Fibroblast of lung (primary cell): ENCODE measurements at regions not wholly inside any gene's neighbourhood (a gene's known extent, or its start where the extent isn't known, plus 50 kb on each side); places are given as distances from the start of the nearest gene placed in this dataset.

ENCODE experiments used
- DNase-seq, 2 donors: peaks; one replicate each; pipeline versions ENCODE4 v3.0.0 to v3.0.0-alpha.2; 2010; ENCODE audit warnings: low read depth in 2 of 2
- H2AFZ ChIP-seq: 2 replicates; pipeline ENCODE4 v1.5.1; 2012; ENCODE audit warnings: low read length, control low read depth, inconsistent platforms
- H3K27ac ChIP-seq: 2 replicates; pipeline ENCODE4 v1.5.1; 2011; ENCODE audit warnings: low read length, control low read depth; ENCODE audit not compliant: insufficient read depth
- H3K27me3 ChIP-seq: 2 replicates; pipeline ENCODE4 v1.5.1; 2011; ENCODE audit warnings: mild to moderate bottlenecking, low read length; ENCODE audit not compliant: control insufficient read depth, insufficient read depth
- H3K36me3 ChIP-seq: 2 replicates; pipeline ENCODE4 v1.5.1; 2011; ENCODE audit warnings: low read length; ENCODE audit not compliant: control insufficient read depth, insufficient read depth
- H3K4me1 ChIP-seq: 2 replicates; pipeline ENCODE4 v1.5.1; 2011; ENCODE audit warnings: low read length; ENCODE audit not compliant: control insufficient read depth, insufficient read depth; ENCODE audit errors: extremely low read depth
- H3K4me2 ChIP-seq: 2 replicates; pipeline ENCODE4 v1.5.1; 2011; ENCODE audit warnings: low read length, control low read depth; ENCODE audit not compliant: insufficient read depth; ENCODE audit errors: extremely low read depth
- H3K4me3 ChIP-seq, 4 experiments: fragments of 200-600 bp in 1 of 4; sonication (generic) in 1 of 4; replicated peaks in 1 of 4; 2 replicates each; pipeline ENCODE4 v1.5.1; 2011 to 2016; ENCODE audit warnings: low read length in 4 of 4, low read depth in 3 of 4, mild to moderate bottlenecking in 3 of 4, control low read depth in 2 of 4, inconsistent platforms in 1 of 4, mixed read lengths in 1 of 4; ENCODE audit not compliant: insufficient read depth in 1 of 4; ENCODE audit errors: control extremely low read depth in 1 of 4
- H3K79me2 ChIP-seq: 2 replicates; pipeline ENCODE4 v1.5.1; 2012; ENCODE audit warnings: mild to moderate bottlenecking, low read length, inconsistent platforms; ENCODE audit not compliant: control insufficient read depth, insufficient read depth
- H3K9ac ChIP-seq: 2 replicates; pipeline ENCODE4 v1.5.1; 2011; ENCODE audit warnings: mild to moderate bottlenecking, low read length, control low read depth; ENCODE audit not compliant: insufficient read depth
- H3K9me3 ChIP-seq: 2 replicates; pipeline ENCODE4 v1.5.1; 2012; ENCODE audit warnings: low read depth, low read length; ENCODE audit not compliant: control insufficient read depth, insufficient read depth
- H4K20me1 ChIP-seq: 2 replicates; pipeline ENCODE4 v1.5.1; 2011; ENCODE audit warnings: low read length; ENCODE audit not compliant: control insufficient read depth, insufficient read depth; ENCODE audit errors: extremely low read depth
- EZH2 ChIP-seq: IDR thresholded peaks from 2 replicates; pipeline ENCODE4 v1.5.1; 2012; ENCODE audit warnings: low read length, control low read depth, mild to moderate bottlenecking; ENCODE audit errors: missing control alignments
- TF ChIP-seq, protein P1 (sequence below), 2 donors: IDR thresholded peaks in 1 of 2; conservative IDR thresholded peaks in 1 of 2; 1 replicate in 1 of 2; 2 replicates in 1 of 2; pipeline ENCODE4 v1.5.1; 2011 to 2012; ENCODE audit warnings: low read length in 2 of 2, control low read depth in 1 of 2, inconsistent platforms in 1 of 2, low read depth in 1 of 2, mild to moderate bottlenecking in 1 of 2

DNA sequence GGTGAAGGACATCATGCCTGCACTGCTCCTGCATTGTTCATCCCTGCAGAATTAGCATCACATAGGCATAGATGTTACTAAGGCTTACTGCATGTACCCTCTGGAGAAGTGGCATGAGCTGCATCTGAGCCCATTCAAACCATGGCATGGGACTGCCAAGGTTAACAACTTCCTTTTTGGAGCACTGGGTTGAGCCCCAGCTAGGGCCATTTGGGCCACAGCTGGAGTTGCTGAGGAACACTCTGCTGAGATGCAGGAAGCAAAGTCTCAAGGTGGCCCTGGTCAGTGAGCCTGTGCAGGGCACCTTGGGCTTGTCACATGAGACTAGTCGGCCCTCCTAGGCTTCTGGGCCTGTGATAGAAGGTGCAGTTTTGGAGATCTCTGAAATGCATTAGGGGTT is 511.2 kb downstream of the C12orf50 start:
- DNase-seq = no peak
- H3K4me2 ChIP-seq = no peak overlapping the region
- H4K20me1 ChIP-seq = no peaks in the 10 kb centered on the region
- H3K79me2 ChIP-seq = no peaks in the 10 kb centered on the region
- no peak for TF ChIP-seq EZH2
- TF ChIP-seq, protein P1, sequence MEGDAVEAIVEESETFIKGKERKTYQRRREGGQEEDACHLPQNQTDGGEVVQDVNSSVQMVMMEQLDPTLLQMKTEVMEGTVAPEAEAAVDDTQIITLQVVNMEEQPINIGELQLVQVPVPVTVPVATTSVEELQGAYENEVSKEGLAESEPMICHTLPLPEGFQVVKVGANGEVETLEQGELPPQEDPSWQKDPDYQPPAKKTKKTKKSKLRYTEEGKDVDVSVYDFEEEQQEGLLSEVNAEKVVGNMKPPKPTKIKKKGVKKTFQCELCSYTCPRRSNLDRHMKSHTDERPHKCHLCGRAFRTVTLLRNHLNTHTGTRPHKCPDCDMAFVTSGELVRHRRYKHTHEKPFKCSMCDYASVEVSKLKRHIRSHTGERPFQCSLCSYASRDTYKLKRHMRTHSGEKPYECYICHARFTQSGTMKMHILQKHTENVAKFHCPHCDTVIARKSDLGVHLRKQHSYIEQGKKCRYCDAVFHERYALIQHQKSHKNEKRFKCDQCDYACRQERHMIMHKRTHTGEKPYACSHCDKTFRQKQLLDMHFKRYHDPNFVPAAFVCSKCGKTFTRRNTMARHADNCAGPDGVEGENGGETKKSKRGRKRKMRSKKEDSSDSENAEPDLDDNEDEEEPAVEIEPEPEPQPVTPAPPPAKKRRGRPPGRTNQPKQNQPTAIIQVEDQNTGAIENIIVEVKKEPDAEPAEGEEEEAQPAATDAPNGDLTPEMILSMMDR (conservative IDR thresholded peaks at IDR 0.05 in 1 of 2, IDR thresholded peaks at IDR 0.05 in 1 of 2; ENCODE audit: low read depth in 1 of 2, low read length in 2 of 2) = no peak
- H2AFZ ChIP-seq = no peak overlapping the region
- no peaks in the 10 kb centered on the region for H3K4me1 ChIP-seq
- H3K9ac ChIP-seq = no peak overlapping the region
- H3K9me3 ChIP-seq = no peaks in the 10 kb centered on the region
- no peaks in the 10 kb centered on the region for H3K27me3 ChIP-seq
- H3K4me3 ChIP-seq = no peak overlapping the region
- H3K27ac ChIP-seq = no peak overlapping the region
- H3K36me3 ChIP-seq = no peaks in the 10 kb centered on the region

DNA sequence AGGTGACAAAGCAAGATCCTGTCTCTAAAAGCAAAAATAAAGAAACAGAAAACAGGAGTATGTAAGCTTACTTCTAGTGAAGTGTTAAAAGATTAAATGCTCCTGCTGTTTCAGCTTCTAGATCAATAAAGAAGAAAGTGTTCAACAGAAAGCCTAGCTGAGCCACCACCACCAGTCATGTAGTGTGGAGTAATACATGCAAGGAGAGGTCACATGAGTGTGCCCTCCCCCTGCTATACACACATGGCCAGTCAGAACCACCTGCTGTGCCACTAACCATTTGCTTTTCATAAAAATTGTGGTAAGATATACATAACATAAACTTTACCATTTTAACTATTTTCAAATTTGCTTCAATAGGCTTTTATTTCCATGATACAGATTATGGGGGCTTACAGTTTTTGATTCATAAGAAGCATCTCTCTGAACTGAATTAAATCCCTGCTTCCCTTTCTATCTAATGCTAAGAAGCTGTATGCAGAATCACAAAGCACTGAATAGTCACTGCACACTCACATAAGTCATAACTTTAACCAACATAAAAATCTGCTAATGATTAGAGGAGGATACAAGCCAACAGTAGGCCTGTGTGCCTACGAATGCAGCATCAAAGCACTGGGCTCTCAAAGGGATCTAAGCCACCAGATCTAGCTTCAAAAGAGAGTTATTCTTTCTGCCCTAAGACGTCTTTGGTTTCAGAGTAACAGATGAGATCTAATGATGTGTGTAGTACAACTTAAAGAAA is 515.5 kb downstream of the C12orf50 start:
- H3K36me3 ChIP-seq = no peaks in the 10 kb centered on the region
- no peak for TF ChIP-seq EZH2
- TF ChIP-seq, protein P1 (conservative IDR thresholded peaks at IDR 0.05 in 1 of 2, IDR thresholded peaks at IDR 0.05 in 1 of 2; ENCODE audit: low read depth in 1 of 2, low read length in 2 of 2) = no peak
- H3K79me2 ChIP-seq = no peaks in the 10 kb centered on the region
- no peaks in the 10 kb centered on the region for H3K27me3 ChIP-seq
- no peak overlapping the region for H3K9ac ChIP-seq
- no peak overlapping the region for H3K27ac ChIP-seq
- H3K9me3 ChIP-seq = no peaks in the 10 kb centered on the region
- H3K4me1 ChIP-seq = no peaks in the 10 kb centered on the region
- no peaks in the 10 kb centered on the region for H4K20me1 ChIP-seq
- no peak overlapping the region for H3K4me2 ChIP-seq
- no peak for DNase-seq
- H2AFZ ChIP-seq = no peak overlapping the region
- no peak overlapping the region for H3K4me3 ChIP-seq

DNA sequence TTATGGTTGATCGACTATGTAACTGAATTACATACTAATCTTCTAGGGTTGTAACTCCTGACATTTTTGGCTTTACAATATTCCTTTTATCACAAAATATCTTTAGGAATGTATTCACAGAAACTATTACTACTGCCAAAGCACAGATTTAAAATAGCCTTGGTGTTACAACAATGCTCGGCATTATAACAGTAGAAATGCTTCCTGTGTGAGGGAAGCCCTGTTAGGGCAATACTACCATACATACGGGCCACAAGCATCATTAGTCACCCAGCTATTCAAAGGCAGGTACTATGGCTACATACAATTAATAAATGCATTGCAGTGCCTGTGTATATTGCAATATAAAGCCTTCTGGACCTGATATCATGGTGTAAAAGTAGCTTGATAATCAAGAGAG is 517.8 kb downstream of the C12orf50 start:
- Histone ChIP-seq H3K9me3 (no peaks in the 10 kb centered on the region), H3K9ac (no peak overlapping the region), H4K20me1 (no peaks in the 10 kb centered on the region), H3K79me2 (no peaks in the 10 kb centered on the region), H3K36me3 (no peaks in the 10 kb centered on the region), H2AFZ (no peak overlapping the region), H3K27ac (no peak overlapping the region), H3K4me2 (no peak overlapping the region), H3K4me3 (no peak overlapping the region), H3K27me3 (no peaks in the 10 kb centered on the region), H3K4me1 (no peaks in the 10 kb centered on the region)
- peak in 1 of 2 donors; percentile 48 for DNase-seq
- TF ChIP-seq EZH2 = no peak
- TF ChIP-seq, protein P1 (conservative IDR thresholded peaks at IDR 0.05 in 1 of 2, IDR thresholded peaks at IDR 0.05 in 1 of 2; ENCODE audit: low read depth in 1 of 2, low read length in 2 of 2) = no peak
